Chondrocyte (in vitro differentiated cells): ENCODE measurements at regions not wholly inside any gene's neighbourhood (a gene's known extent, or its start where the extent isn't known, plus 50 kb on each side); places are given as distances from the start of the nearest gene placed in this dataset.

Experiments used
- DNase-seq: peaks from one replicate; pipeline ENCODE4 v3.0.0; 2021; ENCODE audit warnings: mixed read lengths, low spot score
- H3K27ac Mint-ChIP-seq: one replicate; pipeline ENCODE4 v1.8.0; 2021; ENCODE audit warnings: mild to moderate bottlenecking, moderate library complexity, mixed read lengths; ENCODE audit not compliant: unreplicated experiment
- H3K27me3 Mint-ChIP-seq: 2 replicates; pipeline ENCODE4 v1.8.0; 2021; ENCODE audit warnings: low read depth, mixed read lengths
- H3K36me3 Mint-ChIP-seq: 2 replicates; pipeline ENCODE4 v1.8.0; 2021; ENCODE audit warnings: low read depth, mixed read lengths
- H3K4me1 Mint-ChIP-seq: 2 replicates; pipeline ENCODE4 v1.8.0; 2021; ENCODE audit warnings: low read depth, mild to moderate bottlenecking, mixed read lengths
- H3K4me3 Mint-ChIP-seq: one replicate; pipeline ENCODE4 v1.8.0; 2021; ENCODE audit warnings: mild to moderate bottlenecking, moderate library complexity, mixed read lengths; ENCODE audit not compliant: unreplicated experiment
- H3K9me3 Mint-ChIP-seq: 2 replicates; pipeline ENCODE4 v1.8.0; 2021; ENCODE audit warnings: low read depth, mixed read lengths
- CTCF ChIP-seq: fragments of 200-600 bp; sonication (generic); IDR thresholded peaks from 2 replicates; pipeline ENCODE4 v1.5.0; 2021; ENCODE audit warnings: antibody characterized with exemption, mild to moderate bottlenecking, moderate library complexity

GRCh38 chr9:38208206-38208901, 139.3 kb upstream of the SHB start:
- Mint-ChIP-seq H3K9me3 (peaks cover 10% of the 10 kb centered on the region), H3K27me3 (no peaks in the 10 kb centered on the region), H3K36me3 (peaks cover 2% of the 10 kb centered on the region)

GRCh38 chr9:38207247-38207778, 138.3 kb upstream of the SHB start:
- Mint-ChIP-seq H3K9me3 (peaks cover 10% of the 10 kb centered on the region), H3K27me3 (peaks cover under 1% of the 10 kb centered on the region)

More at GRCh38 chr9:38208206-38208901, 139.3 kb upstream of the SHB start:
- Mint-ChIP-seq H3K4me3 (no peak overlapping the region), H3K27ac (no peak overlapping the region), H3K4me1 (peaks cover 2% of the 10 kb centered on the region)
- DNase-seq = no peak
- TF ChIP-seq CTCF = no peak

GRCh38 chr9:38205279-38205678, 136.3 kb upstream of the SHB start:
- peaks cover 2% of the 10 kb centered on the region for H3K36me3 Mint-ChIP-seq
- H3K4me3 Mint-ChIP-seq = no peak overlapping the region
- H3K4me1 Mint-ChIP-seq = peaks cover 2% of the 10 kb centered on the region
- DNase-seq = no peak
- H3K9me3 Mint-ChIP-seq = peaks cover 12% of the 10 kb centered on the region
- H3K27me3 Mint-ChIP-seq = peaks cover 4% of the 10 kb centered on the region
- H3K27ac Mint-ChIP-seq = no peak overlapping the region
- no peak for TF ChIP-seq CTCF

More at GRCh38 chr9:38207247-38207778, 138.3 kb upstream of the SHB start:
- no peak overlapping the region for H3K27ac Mint-ChIP-seq
- H3K36me3 Mint-ChIP-seq = peaks cover 2% of the 10 kb centered on the region
- peaks cover 2% of the 10 kb centered on the region for H3K4me1 Mint-ChIP-seq
- no peak overlapping the region for H3K4me3 Mint-ChIP-seq
- no peak for DNase-seq
- TF ChIP-seq CTCF = no peak

- Mint-ChIP-seq H3K27ac (no peak overlapping the region), H3K9me3 (peaks cover 4% of the 10 kb centered on the region), H3K4me3 (no peak overlapping the region), H3K36me3 (peaks cover 2% of the 10 kb centered on the region), H3K27me3 (peaks cover 11% of the 10 kb centered on the region), H3K4me1 (peaks cover 2% of the 10 kb centered on the region)
- TF ChIP-seq CTCF = no peak
- no peak for DNase-seq
These were observed 133.4 kb upstream of the SHB start for GRCh38 chr9:38202336-38202938.

- H3K4me1 Mint-ChIP-seq = peaks cover 4% of the 10 kb centered on the region
- no peak overlapping the region for H3K27ac Mint-ChIP-seq
- peaks cover 2% of the 10 kb centered on the region for H3K9me3 Mint-ChIP-seq
- TF ChIP-seq CTCF = no peak
- no peak overlapping the region for H3K4me3 Mint-ChIP-seq
- no peak for DNase-seq
- H3K36me3 Mint-ChIP-seq = no peaks in the 10 kb centered on the region
- H3K27me3 Mint-ChIP-seq = peaks cover 11% of the 10 kb centered on the region
These were observed 132.8 kb upstream of the SHB start for GRCh38 chr9:38201844-38202243.
